ENCODE measurements at regions not wholly inside any gene's neighbourhood (a gene's known extent, or its start where the extent isn't known, plus 50 kb on each side); places are given as distances from the start of the nearest gene placed in this dataset.
A peak's percentile ranks its signal among the peaks of the same experiment; 100 is the strongest.

GRCh38 chr1:69171248-69171647, 396.5 kb upstream of the LRRC7 start:
- no peak for DNase-seq (ENCODE audit: low spot score)
- CTCF ChIA-PET: no interaction called here
- H3K27ac ChIP-seq: no peak overlapping the region
- POLR2A ChIA-PET (ENCODE audit: low non-redundant PET): no interaction called here
- no peak for TF ChIP-seq CTCF (conservative IDR thresholded peaks at IDR 0.05; ENCODE audit: low read depth)

- ChIA-PET POLR2A (ENCODE audit: low non-redundant PET) (no interaction called here), CTCF (interaction anchor here (0.6 to 0.7 kb wide), 2 partner anchors 52 to 672 kb away, joined by 3 to 6 read pairs; no protein-coding TSS in a partner anchor)
- H3K27ac ChIP-seq: no peak overlapping the region
- TF ChIP-seq CTCF (conservative IDR thresholded peaks at IDR 0.05; ENCODE audit: low read depth): no peak
- DNase-seq (ENCODE audit: low spot score): no peak
Measured at GRCh38 chr1:69172003-69173000, 395.4 kb upstream of the LRRC7 start.

GRCh38 chr1:69175053-69175452, 392.7 kb upstream of the LRRC7 start:
- DNase-seq (ENCODE audit: low spot score): peak; percentile 1
- H3K27ac ChIP-seq: no peak overlapping the region
- CTCF ChIA-PET: interaction anchor here (0.6 kb wide), 1 partner anchor 85 kb away, joined by 5 read pairs; no protein-coding TSS in a partner anchor
- TF ChIP-seq CTCF (conservative IDR thresholded peaks at IDR 0.05; ENCODE audit: low read depth): no peak
- POLR2A ChIA-PET (ENCODE audit: low non-redundant PET): no interaction called here

GRCh38 chr1:69180358-69180757, 387.4 kb upstream of the LRRC7 start:
- ChIA-PET POLR2A (ENCODE audit: low non-redundant PET) (no interaction called here), CTCF (no interaction called here)
- no peak overlapping the region for H3K27ac ChIP-seq
- TF ChIP-seq CTCF (conservative IDR thresholded peaks at IDR 0.05; ENCODE audit: low read depth): no peak
- no peak for DNase-seq (ENCODE audit: low spot score)

- POLR2A ChIA-PET (ENCODE audit: low non-redundant PET): no interaction called here
- CTCF ChIA-PET: interaction anchor here (0.6 kb wide), 1 partner anchor 1087 kb away, joined by 3 read pairs; no protein-coding TSS in a partner anchor
Measured at GRCh38 chr1:69185378-69185777, 382.3 kb upstream of the LRRC7 start.

GRCh38 chr1:69191335-69191734, 376.4 kb upstream of the LRRC7 start:
- CTCF ChIA-PET: no interaction called here
- TF ChIP-seq CTCF (conservative IDR thresholded peaks at IDR 0.05; ENCODE audit: low read depth): no peak
- DNase-seq (ENCODE audit: low spot score): no peak
- POLR2A ChIA-PET (ENCODE audit: low non-redundant PET): no interaction called here
- H3K27ac ChIP-seq: no peak overlapping the region

More at GRCh38 chr1:69185378-69185777, 382.3 kb upstream of the LRRC7 start:
- H3K27ac ChIP-seq: no peak overlapping the region
- DNase-seq (ENCODE audit: low spot score): no peak
- no peak for TF ChIP-seq CTCF (conservative IDR thresholded peaks at IDR 0.05; ENCODE audit: low read depth)

Measured in RWPE1 (cell line).